ENCODE measurements at regions not wholly inside any gene's neighbourhood (a gene's known extent, or its start where the extent isn't known, plus 50 kb on each side); places are given as distances from the start of the nearest gene placed in this dataset.

DNA sequence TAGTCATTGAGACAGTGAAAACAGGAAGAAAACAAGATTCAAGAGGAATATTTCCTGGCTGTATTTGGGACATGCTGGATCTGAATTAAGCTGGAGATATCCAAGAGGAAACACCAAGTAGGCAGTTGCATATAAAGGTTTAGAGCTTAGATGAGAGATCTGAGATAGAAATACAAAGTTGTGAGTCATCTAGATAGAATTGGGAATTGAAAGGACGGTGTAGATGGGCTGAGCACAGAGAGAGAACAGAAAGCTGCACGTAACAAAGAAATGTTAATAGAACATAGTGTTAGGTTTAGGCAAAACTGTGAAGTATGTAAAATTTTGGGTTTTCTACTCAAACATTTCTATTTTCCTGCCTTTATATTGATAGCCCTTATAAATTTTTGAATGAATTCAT lies 218.5 kb upstream of the TMEM196 start:
- CTCF ChIA-PET: interaction anchor here (0.6 to 1.1 kb wide), 3 partner anchors 9 to 606 kb away, joined by 3 to 4 read pairs (median 3); no protein-coding TSS in a partner anchor
- Histone ChIP-seq H3K4me3 (ENCODE audit: low read depth, low read length) (no peak overlapping the region), H3K27me3 (ENCODE audit: control insufficient read depth, insufficient read depth, low read length) (no peaks in the 10 kb centered on the region), H3K9me3 (ENCODE audit: control insufficient read depth, insufficient read depth, low read length) (no peaks in the 10 kb centered on the region), H3K27ac (ENCODE audit: low read depth, low read length) (no peak overlapping the region)
- POLR2A ChIA-PET: no interaction called here
- TF ChIP-seq, protein P1, sequence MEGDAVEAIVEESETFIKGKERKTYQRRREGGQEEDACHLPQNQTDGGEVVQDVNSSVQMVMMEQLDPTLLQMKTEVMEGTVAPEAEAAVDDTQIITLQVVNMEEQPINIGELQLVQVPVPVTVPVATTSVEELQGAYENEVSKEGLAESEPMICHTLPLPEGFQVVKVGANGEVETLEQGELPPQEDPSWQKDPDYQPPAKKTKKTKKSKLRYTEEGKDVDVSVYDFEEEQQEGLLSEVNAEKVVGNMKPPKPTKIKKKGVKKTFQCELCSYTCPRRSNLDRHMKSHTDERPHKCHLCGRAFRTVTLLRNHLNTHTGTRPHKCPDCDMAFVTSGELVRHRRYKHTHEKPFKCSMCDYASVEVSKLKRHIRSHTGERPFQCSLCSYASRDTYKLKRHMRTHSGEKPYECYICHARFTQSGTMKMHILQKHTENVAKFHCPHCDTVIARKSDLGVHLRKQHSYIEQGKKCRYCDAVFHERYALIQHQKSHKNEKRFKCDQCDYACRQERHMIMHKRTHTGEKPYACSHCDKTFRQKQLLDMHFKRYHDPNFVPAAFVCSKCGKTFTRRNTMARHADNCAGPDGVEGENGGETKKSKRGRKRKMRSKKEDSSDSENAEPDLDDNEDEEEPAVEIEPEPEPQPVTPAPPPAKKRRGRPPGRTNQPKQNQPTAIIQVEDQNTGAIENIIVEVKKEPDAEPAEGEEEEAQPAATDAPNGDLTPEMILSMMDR (IDR thresholded peaks at IDR 0.05; ENCODE audit: low read depth, low read length): no peak
- DNase-seq (ENCODE audit: low read depth, low spot score): no peak

DNA sequence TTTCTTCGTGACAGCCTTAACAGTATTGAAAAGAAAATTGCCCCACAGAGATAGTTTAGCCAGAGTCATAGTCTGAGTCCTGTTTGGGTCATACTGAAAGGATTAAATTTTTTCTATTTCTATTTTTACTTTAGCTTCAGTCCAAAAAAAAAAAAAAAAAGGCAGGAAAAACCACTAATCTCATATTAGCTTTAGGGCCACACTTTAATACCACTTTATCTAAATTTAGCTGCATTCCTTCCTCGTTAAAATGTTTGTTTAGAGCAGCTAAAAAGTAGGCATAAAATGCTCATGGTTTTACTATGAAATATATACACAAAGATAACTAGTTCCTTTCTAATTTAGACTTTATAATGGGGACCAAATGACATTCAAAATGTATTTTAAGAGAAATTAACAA lies 216.5 kb upstream of the TMEM196 start:
- CTCF ChIA-PET: no interaction called here
- DNase-seq (ENCODE audit: low read depth, low spot score): no peak
- POLR2A ChIA-PET: no interaction called here
- Histone ChIP-seq H3K27ac (ENCODE audit: low read depth, low read length) (no peak overlapping the region), H3K27me3 (ENCODE audit: control insufficient read depth, insufficient read depth, low read length) (no peaks in the 10 kb centered on the region), H3K9me3 (ENCODE audit: control insufficient read depth, insufficient read depth, low read length) (no peaks in the 10 kb centered on the region), H3K4me3 (ENCODE audit: low read depth, low read length) (no peak overlapping the region)
- TF ChIP-seq, protein P1 (IDR thresholded peaks at IDR 0.05; ENCODE audit: low read depth, low read length): no peak

DNA sequence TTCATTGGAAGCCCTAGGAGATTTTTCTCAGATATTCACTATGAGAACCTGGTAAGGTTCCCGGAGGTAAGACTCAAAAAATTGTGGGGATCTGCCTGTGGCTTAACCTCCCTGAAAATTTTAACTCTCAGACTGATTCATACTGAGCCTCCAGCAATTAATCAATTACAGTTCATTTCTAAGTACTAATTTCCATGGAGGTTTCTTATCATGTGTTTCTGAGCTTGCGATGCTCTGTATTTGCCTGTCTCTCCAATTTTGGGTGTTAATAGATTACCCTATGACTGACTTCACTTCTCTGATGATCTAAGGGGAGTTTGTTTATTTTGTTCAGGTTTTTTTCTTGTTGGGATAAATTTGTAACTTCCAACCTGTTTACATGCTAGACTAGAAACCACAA lies 215.4 kb upstream of the TMEM196 start:
- no peak overlapping the region for H3K4me3 ChIP-seq (ENCODE audit: low read depth, low read length)
- TF ChIP-seq, protein P1 (IDR thresholded peaks at IDR 0.05; ENCODE audit: low read depth, low read length): no peak
- H3K27ac ChIP-seq (ENCODE audit: low read depth, low read length): no peak overlapping the region
- ChIA-PET CTCF (no interaction called here), POLR2A (no interaction called here)
- no peaks in the 10 kb centered on the region for H3K27me3 ChIP-seq (ENCODE audit: control insufficient read depth, insufficient read depth, low read length)
- no peak for DNase-seq (ENCODE audit: low read depth, low spot score)
- no peaks in the 10 kb centered on the region for H3K9me3 ChIP-seq (ENCODE audit: control insufficient read depth, insufficient read depth, low read length)

DNA sequence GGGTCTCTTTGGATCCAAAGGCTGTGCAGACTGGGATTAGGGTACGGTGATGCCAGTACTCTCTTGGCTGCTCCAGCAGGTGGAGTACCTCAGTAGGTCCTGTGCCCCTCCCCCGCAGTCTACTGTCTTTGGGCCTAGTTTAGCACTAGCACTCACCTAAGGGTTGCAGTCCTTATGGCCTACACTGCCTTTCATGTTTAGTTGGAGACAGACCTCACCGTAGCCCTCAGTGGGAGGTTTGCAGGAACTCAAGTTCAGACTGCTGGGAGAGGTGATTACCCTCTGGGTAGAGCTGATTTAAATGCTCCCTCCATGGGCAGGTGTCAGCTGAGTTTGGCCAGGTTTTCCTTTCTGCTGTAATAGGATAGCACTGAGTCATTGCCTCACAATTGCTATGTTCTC lies 210.8 kb upstream of the TMEM196 start:
- ChIA-PET CTCF (interaction anchor here (3.9 to 5.3 kb wide), 3 partner anchors 188 to 614 kb away, joined by 24 to 58 read pairs (median 49); no protein-coding TSS in a partner anchor), POLR2A (no interaction called here)
- Histone ChIP-seq H3K27ac (ENCODE audit: low read depth, low read length) (no peak overlapping the region), H3K4me3 (ENCODE audit: low read depth, low read length) (no peak overlapping the region), H3K27me3 (ENCODE audit: control insufficient read depth, insufficient read depth, low read length) (no peaks in the 10 kb centered on the region), H3K9me3 (ENCODE audit: control insufficient read depth, insufficient read depth, low read length) (no peaks in the 10 kb centered on the region)
- TF ChIP-seq, protein P1 (IDR thresholded peaks at IDR 0.05; ENCODE audit: low read depth, low read length): no peak
- DNase-seq (ENCODE audit: low read depth, low spot score): no peak

DNA sequence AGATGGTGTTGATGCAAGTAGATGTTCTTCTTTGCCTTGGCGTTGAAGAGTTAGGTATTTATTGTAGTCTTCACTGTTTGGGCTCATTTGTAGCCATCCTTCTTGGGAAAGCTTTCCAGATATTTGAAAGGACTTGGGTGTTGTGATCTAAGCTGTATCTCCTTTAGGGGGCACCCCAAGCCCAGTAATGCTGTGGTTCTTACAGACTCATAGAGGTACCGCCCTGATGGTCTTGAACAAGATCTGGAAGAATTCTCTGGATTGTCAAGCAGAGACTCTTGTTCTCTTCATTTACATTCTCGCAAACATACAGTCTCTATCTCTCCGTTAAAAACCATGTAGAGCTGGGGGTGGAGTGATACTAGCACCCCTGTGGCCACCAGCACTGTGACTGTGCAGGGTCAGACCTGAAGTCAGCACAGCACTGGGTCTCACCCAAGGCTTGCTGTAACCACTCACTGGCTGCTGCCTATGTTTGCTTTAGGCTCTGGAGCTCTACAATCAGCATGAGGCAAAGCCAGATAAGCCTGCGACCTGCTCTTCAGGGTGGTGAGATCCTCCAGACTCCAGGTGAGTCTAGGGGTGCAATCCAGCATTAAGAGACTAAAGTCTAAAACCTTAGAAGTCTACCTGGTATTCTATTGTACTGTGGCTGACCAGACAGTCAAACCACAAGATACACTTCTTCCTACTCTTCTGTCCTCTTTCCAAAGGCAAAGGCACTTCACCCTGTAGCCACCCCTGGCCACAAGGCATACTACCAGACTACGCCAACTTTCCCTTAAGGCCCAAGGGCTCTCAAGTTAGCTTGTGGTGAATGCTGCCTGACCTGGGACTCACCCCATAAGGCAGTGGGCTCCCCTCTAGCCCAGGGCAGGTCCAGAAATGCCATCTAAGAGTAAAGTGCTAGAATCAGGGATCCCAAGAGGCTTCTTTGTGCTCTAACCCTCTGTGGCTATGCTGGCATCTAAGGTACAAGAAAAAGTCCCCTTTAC lies 209.7 kb upstream of the TMEM196 start:
- peak; percentile 48 for DNase-seq (ENCODE audit: low read depth, low spot score)
- no peaks in the 10 kb centered on the region for H3K27me3 ChIP-seq (ENCODE audit: control insufficient read depth, insufficient read depth, low read length)
- TF ChIP-seq, protein P1 (IDR thresholded peaks at IDR 0.05; ENCODE audit: low read depth, low read length): peak; percentile 63
- H3K9me3 ChIP-seq (ENCODE audit: control insufficient read depth, insufficient read depth, low read length): no peaks in the 10 kb centered on the region
- no peak overlapping the region for H3K4me3 ChIP-seq (ENCODE audit: low read depth, low read length)
- CTCF ChIA-PET: interaction anchor here (0.5 to 5.3 kb wide), 29 partner anchors 7 to 669 kb away, joined by 3 to 58 read pairs (median 3); no protein-coding TSS in a partner anchor
- POLR2A ChIA-PET: no interaction called here
- H3K27ac ChIP-seq (ENCODE audit: low read depth, low read length): no peak overlapping the region

Measured in AG04450 (cell line).